Natural killer cell (primary cell): ENCODE measurements at regions not wholly inside any gene's neighbourhood (a gene's known extent, or its start where the extent isn't known, plus 50 kb on each side); places are given as distances from the start of the nearest gene placed in this dataset.

ENCODE experiments used
- ATAC-seq, 3 donors: fragments of 150-1000 bp in 2 of 3; fragments of 200-7000 bp in 1 of 3; cut with Tn5 transposase; 1 replicate in 1 of 3; 2 replicates in 2 of 3; pipeline ENCODE4 v1.10.0; 2021; ENCODE audit warnings: mild to moderate bottlenecking in 2 of 3, moderate library complexity in 2 of 3
- DNase-seq, 2 donors: peaks; one replicate each; pipeline versions ENCODE4 v3.0.0 to v3.0.0-alpha.2; 2013 to 2021; ENCODE audit warnings: mixed read lengths in 1 of 2
- H3K27ac ChIP-seq: one replicate; pipeline ENCODE4 v1.5.1; 2013; ENCODE audit warnings: mild to moderate bottlenecking, low read length
- H3K27me3 ChIP-seq: one replicate; pipeline ENCODE4 v1.6.1; 2013; ENCODE audit warnings: low read length; ENCODE audit not compliant: control insufficient read depth, insufficient read depth
- H3K36me3 ChIP-seq: one replicate; pipeline ENCODE4 v1.6.1; 2013; ENCODE audit warnings: low read length; ENCODE audit not compliant: control insufficient read depth, insufficient read depth
- H3K4me1 ChIP-seq: one replicate; pipeline ENCODE4 v1.6.1; 2013; ENCODE audit warnings: low read length; ENCODE audit not compliant: control insufficient read depth, insufficient read depth
- H3K4me3 ChIP-seq: one replicate; pipeline ENCODE4 v1.5.1; 2013; ENCODE audit warnings: low read length
- H3K9me3 ChIP-seq: one replicate; pipeline ENCODE4 v1.6.1; 2013; ENCODE audit warnings: low read length; ENCODE audit not compliant: control insufficient read depth, insufficient read depth
- H3K27ac Mint-ChIP-seq, 2 donors: one replicate each; pipeline ENCODE4 v1.8.0; 2022; ENCODE audit warnings: mild to moderate bottlenecking in 2 of 2, mixed read lengths in 2 of 2, moderate library complexity in 1 of 2
- H3K27me3 Mint-ChIP-seq, 2 donors: one replicate each; pipeline ENCODE4 v1.8.0; 2022; ENCODE audit warnings: low read depth in 2 of 2, mixed read lengths in 2 of 2
- H3K36me3 Mint-ChIP-seq: one replicate; pipeline ENCODE4 v1.8.0; 2022; ENCODE audit warnings: mixed read lengths
- H3K4me1 Mint-ChIP-seq, 2 donors: one replicate each; pipeline ENCODE4 v1.8.0; 2022; ENCODE audit warnings: mixed read lengths in 2 of 2
- H3K4me3 Mint-ChIP-seq: one replicate; pipeline ENCODE4 v1.8.0; 2022; ENCODE audit warnings: mild to moderate bottlenecking, moderate library complexity, mixed read lengths
- H3K9me3 Mint-ChIP-seq, 2 donors: one replicate each; pipeline ENCODE4 v1.8.0; 2022; ENCODE audit warnings: mixed read lengths in 2 of 2
- CTCF ChIP-seq: fragments of 200-600 bp; IDR thresholded peaks from one replicate; pipeline ENCODE4 v1.8.0; 2022; ENCODE audit warnings: antibody characterized with exemption
- WGBS: methylation state at CpG from one replicate; pipeline ENCODE4 v1.1.7; 2013; ENCODE audit warnings: missing lambda C conversion rate; ENCODE audit not compliant: insufficient coverage; 5-methylcytosine and 5-hydroxymethylcytosine counted together
- intact Hi-C: fragments of 100-400 bp; cut with micrococcal nuclease; formaldehyde crosslinking; loops from one replicate; pipeline ENCODE4 v1.14.2; 2022

GRCh38 chr4:178812866-178813265 is 1370.6 kb upstream of the AGA start:
- no peaks in the 10 kb centered on the region for H3K36me3 ChIP-seq
- H3K9me3 Mint-ChIP-seq, result peaks cover 10 to 15% of the 10 kb centered on the region in 2 donors
- no peak for TF ChIP-seq CTCF
- no peaks in the 10 kb centered on the region for H3K27me3 Mint-ChIP-seq
- no peak overlapping the region for H3K4me3 Mint-ChIP-seq
- H3K9me3 ChIP-seq, result no peaks in the 10 kb centered on the region
- no peaks in the 10 kb centered on the region for H3K4me1 ChIP-seq
- DNase-seq (no peak), ATAC-seq (no peak)
- H3K36me3 Mint-ChIP-seq, result no peaks in the 10 kb centered on the region
- H3K27ac ChIP-seq, result no peak overlapping the region
- no peaks in the 10 kb centered on the region for H3K4me1 Mint-ChIP-seq
- 91% methylated on average over 17 of the region's 17 CpGs for WGBS
- no peak overlapping the region for H3K27ac Mint-ChIP-seq
- intact Hi-C loops, result no loop called here
- H3K27me3 ChIP-seq, result no peaks in the 10 kb centered on the region
- H3K4me3 ChIP-seq, result no peak overlapping the region

- H3K9me3 ChIP-seq, result no peaks in the 10 kb centered on the region
- ATAC-seq, result no peak
- no peak overlapping the region for H3K4me3 Mint-ChIP-seq
Observed at GRCh38 chr4:178814908-178815307, 1372.7 kb upstream of the AGA start.

GRCh38 chr4:178823673-178824295 is 1381.5 kb upstream of the AGA start:
- no peak for TF ChIP-seq CTCF
- Histone ChIP-seq H3K27me3 (no peaks in the 10 kb centered on the region), H3K4me3 (no peak overlapping the region), H3K36me3 (no peaks in the 10 kb centered on the region), H3K4me1 (no peaks in the 10 kb centered on the region), H3K27ac (no peak overlapping the region), H3K9me3 (no peaks in the 10 kb centered on the region)
- intact Hi-C loops, result no loop called here
- 94% methylated on average over 2 of the region's 2 CpGs for WGBS
- DNase-seq, result no peak
- Mint-ChIP-seq H3K4me3 (no peak overlapping the region), H3K9me3 (peaks cover 9 to 18% of the 10 kb centered on the region in 2 donors), H3K4me1 (no peaks in the 10 kb centered on the region), H3K36me3 (peaks cover 14% of the 10 kb centered on the region), H3K27me3 (no peaks in the 10 kb centered on the region), H3K27ac (no peak overlapping the region)
- no peak for ATAC-seq

More at GRCh38 chr4:178814908-178815307, 1372.7 kb upstream of the AGA start:
- Mint-ChIP-seq H3K4me1 (no peaks in the 10 kb centered on the region), H3K9me3 (peaks cover 12 to 17% of the 10 kb centered on the region in 2 donors), H3K27ac (no peak overlapping the region), H3K27me3 (no peaks in the 10 kb centered on the region), H3K36me3 (peaks cover under 1% of the 10 kb centered on the region)
- H3K4me1 ChIP-seq, result no peaks in the 10 kb centered on the region
- no peak for TF ChIP-seq CTCF
- intact Hi-C loops, result no loop called here
- no peak for DNase-seq
- no peaks in the 10 kb centered on the region for H3K36me3 ChIP-seq
- no peaks in the 10 kb centered on the region for H3K27me3 ChIP-seq
- 100% methylated on average over 2 of the region's 2 CpGs for WGBS
- no peak overlapping the region for H3K4me3 ChIP-seq
- H3K27ac ChIP-seq, result no peak overlapping the region

GRCh38 chr4:178836865-178837264 is 1394.6 kb upstream of the AGA start:
- WGBS, result 86% methylated on average over 1 of the region's 1 CpG
- Mint-ChIP-seq H3K27ac (no peak overlapping the region), H3K4me1 (no peaks in the 10 kb centered on the region), H3K27me3 (no peaks in the 10 kb centered on the region), H3K4me3 (no peak overlapping the region), H3K9me3 (peaks cover 7 to 15% of the 10 kb centered on the region in 2 donors), H3K36me3 (no peaks in the 10 kb centered on the region)
- no peak for ATAC-seq
- no peak for TF ChIP-seq CTCF
- intact Hi-C loops, result no loop called here
- Histone ChIP-seq H3K27ac (no peak overlapping the region), H3K9me3 (no peaks in the 10 kb centered on the region), H3K36me3 (no peaks in the 10 kb centered on the region), H3K4me1 (no peaks in the 10 kb centered on the region), H3K27me3 (no peaks in the 10 kb centered on the region), H3K4me3 (no peak overlapping the region)
- no peak for DNase-seq
